A673 (cell line): ENCODE measurements at regions not wholly inside any gene's neighbourhood (a gene's known extent, or its start where the extent isn't known, plus 50 kb on each side); places are given as distances from the start of the nearest gene placed in this dataset.

Source experiments
- BruUV-seq: library from RNA; stranded (reverse); fragments of 400-500 nt; replicated peaks from 2 replicates; lab custom pipeline; 2021; lab: Mats Ljungman, UMichigan
- CTCF ChIA-PET: fragments of 300-600 bp; sonication (Branson Sonifier 250); formaldehyde crosslinking; loops from one replicate; lab custom pipeline; 2022; ENCODE audit warnings: antibody characterized with exemption; lab: Charles Lee
- POLR2A ChIA-PET: fragments of 300-600 bp; sonication (Branson Sonifier 250); formaldehyde crosslinking; loops from one replicate; lab custom pipeline; 2022; ENCODE audit warnings: antibody characterized with exemption; ENCODE audit not compliant: low non-redundant PET; lab: Charles Lee
- DNase-seq: peaks from one replicate; pipeline ENCODE4 v3.0.0-alpha.2; 2015; ENCODE audit warnings: low spot score
- H3K27ac ChIP-seq: fragments of 200-600 bp; sonication (generic); 2 replicates; pipeline ENCODE4 v1.5.1; 2016; ENCODE audit warnings: mixed run types, low read depth, mild to moderate bottlenecking, mixed read lengths, antibody characterized with exemption, low read length; ENCODE audit not compliant: poor library complexity, severe bottlenecking
- H3K27me3 ChIP-seq: fragments of 200-600 bp; sonication (generic); replicated peaks from 2 replicates; pipeline ENCODE4 v1.6.1; 2017; ENCODE audit warnings: mixed run types, low read depth, mild to moderate bottlenecking, mixed read lengths, antibody characterized with exemption, low read length; ENCODE audit not compliant: insufficient read depth, poor library complexity
- H3K36me3 ChIP-seq: fragments of 200-600 bp; sonication (generic); 2 replicates; pipeline ENCODE4 v1.6.1; 2016; ENCODE audit warnings: mixed run types, mild to moderate bottlenecking, mixed read lengths, antibody characterized with exemption, low read length; ENCODE audit not compliant: insufficient read depth, poor library complexity, severe bottlenecking
- H3K4me1 ChIP-seq: fragments of 200-600 bp; sonication (generic); 2 replicates; pipeline ENCODE4 v1.6.1; 2017; ENCODE audit warnings: mixed run types, mild to moderate bottlenecking, mixed read lengths, antibody characterized with exemption, low read length; ENCODE audit not compliant: insufficient read depth, poor library complexity, severe bottlenecking
- H3K4me3 ChIP-seq: fragments of 200-600 bp; sonication (generic); 2 replicates; pipeline ENCODE4 v1.5.1; 2016; ENCODE audit warnings: low read depth, mixed run types, mild to moderate bottlenecking, mixed read lengths, low read length; ENCODE audit not compliant: poor library complexity, severe bottlenecking
- H3K9me3 ChIP-seq: fragments of 200-600 bp; sonication (generic); 2 replicates; pipeline ENCODE4 v1.6.1; 2016; ENCODE audit warnings: mixed run types, low read depth, mild to moderate bottlenecking, mixed read lengths, antibody characterized with exemption, low read length; ENCODE audit not compliant: poor library complexity, severe bottlenecking
- CTCF ChIP-seq: fragments of 300-800, 200-600 bp; sonication (generic); conservative IDR thresholded peaks from 2 replicates; pipeline ENCODE4 v1.5.1; 2017; ENCODE audit warnings: low read depth, mild to moderate bottlenecking, antibody characterized with exemption, low read length, moderate library complexity, mixed read lengths
- EZH2 ChIP-seq: fragments of 200-600 bp; sonication (generic); IDR thresholded peaks from 2 replicates; pipeline ENCODE4 v1.6.1; 2017; ENCODE audit warnings: borderline replicate concordance, low read depth, mild to moderate bottlenecking, mixed read lengths, antibody characterized with exemption, low read length; ENCODE audit not compliant: poor library complexity, severe bottlenecking
- intact Hi-C: fragments of 100-400 bp; cut with micrococcal nuclease; formaldehyde crosslinking; loops from one replicate; pipeline ENCODE4 v1.10.0; 2022; ENCODE audit not compliant: unreplicated experiment

- POLR2A ChIA-PET: no interaction called here
- Histone ChIP-seq H3K36me3 (no peaks in the 10 kb centered on the region), H3K4me1 (no peaks in the 10 kb centered on the region), H3K27me3 (no peaks in the 10 kb centered on the region), H3K27ac (no peak overlapping the region), H3K4me3 (no peak overlapping the region), H3K9me3 (no peaks in the 10 kb centered on the region)
- no TSS peak for BruUV-seq
- CTCF ChIA-PET: no interaction called here
- TF ChIP-seq EZH2 (no peak), CTCF (no peak)
- DNase-seq: no peak
- intact Hi-C loops: no loop called here
Measured at GRCh38 chr3:31220431-31220830, 312.3 kb upstream of the STT3B start.

GRCh38 chr3:31223278-31223677 lies 309.4 kb upstream of the STT3B start:
- Histone ChIP-seq H3K9me3 (no peaks in the 10 kb centered on the region), H3K27ac (no peak overlapping the region), H3K27me3 (no peaks in the 10 kb centered on the region), H3K4me1 (no peaks in the 10 kb centered on the region), H3K4me3 (no peak overlapping the region), H3K36me3 (no peaks in the 10 kb centered on the region)
- POLR2A ChIA-PET: no interaction called here
- no TSS peak for BruUV-seq
- no peak for DNase-seq
- intact Hi-C loops: no loop called here
- CTCF ChIA-PET: no interaction called here
- TF ChIP-seq EZH2 (no peak), CTCF (no peak)

GRCh38 chr3:31224936-31225335 lies 307.8 kb upstream of the STT3B start:
- H3K36me3 ChIP-seq: no peaks in the 10 kb centered on the region
- CTCF ChIA-PET: no interaction called here
- TF ChIP-seq CTCF (no peak), EZH2 (no peak)

More at GRCh38 chr3:31224936-31225335, 307.8 kb upstream of the STT3B start:
- POLR2A ChIA-PET: no interaction called here
- intact Hi-C loops: no loop called here
- Histone ChIP-seq H3K27ac (no peak overlapping the region), H3K27me3 (no peaks in the 10 kb centered on the region), H3K4me1 (no peaks in the 10 kb centered on the region), H3K9me3 (no peaks in the 10 kb centered on the region), H3K4me3 (no peak overlapping the region)
- no TSS peak for BruUV-seq
- no peak for DNase-seq
